Hepatocyte (in vitro differentiated cells): ENCODE measurements at regions not wholly inside any gene's neighbourhood (a gene's known extent, or its start where the extent isn't known, plus 50 kb on each side); places are given as distances from the start of the nearest gene placed in this dataset.

Source experiments
- DNase-seq: peaks from one replicate; pipeline ENCODE4 v3.0.0-alpha.2; 2016; ENCODE audit warnings: low spot score
- H2AFZ ChIP-seq: fragments of 200-600 bp; sonication (generic); 2 replicates; pipeline ENCODE4 v1.6.0; 2016; ENCODE audit warnings: antibody characterized with exemption, mild to moderate bottlenecking
- H3K27ac ChIP-seq: fragments of 200-600 bp; sonication (generic); 2 replicates; pipeline ENCODE4 v1.5.1; 2016; ENCODE audit warnings: mild to moderate bottlenecking
- H3K27me3 ChIP-seq: fragments of 200-600 bp; sonication (generic); 2 replicates; pipeline ENCODE4 v1.6.1; 2016
- H3K36me3 ChIP-seq: fragments of 200-600 bp; sonication (generic); replicated peaks from 2 replicates; pipeline ENCODE4 v1.5.1; 2016; ENCODE audit warnings: low read depth; ENCODE audit not compliant: insufficient read depth
- H3K4me1 ChIP-seq: fragments of 200-600 bp; sonication (generic); 2 replicates; pipeline ENCODE4 v1.5.1; 2016; ENCODE audit warnings: mild to moderate bottlenecking, moderate library complexity; ENCODE audit not compliant: insufficient read depth
- H3K4me2 ChIP-seq: fragments of 200-600 bp; sonication (generic); 2 replicates; pipeline ENCODE4 v1.6.0; 2016
- H3K4me3 ChIP-seq: fragments of 200-600 bp; sonication (generic); 2 replicates; pipeline ENCODE4 v1.5.1; 2016; ENCODE audit warnings: mild to moderate bottlenecking
- H3K79me2 ChIP-seq: fragments of 200-600 bp; sonication (generic); 2 replicates; pipeline ENCODE4 v1.6.0; 2017; ENCODE audit warnings: mild to moderate bottlenecking
- H3K9me2 ChIP-seq: fragments of 200-600 bp; sonication (generic); replicated peaks from 2 replicates; pipeline ENCODE4 v1.6.0; 2017; ENCODE audit warnings: mild to moderate bottlenecking; ENCODE audit not compliant: insufficient read depth
- H3K9me3 ChIP-seq: fragments of 200-600 bp; sonication (generic); 2 replicates; pipeline ENCODE4 v1.5.1; 2016; ENCODE audit warnings: low read depth, mild to moderate bottlenecking
- H4K20me1 ChIP-seq: fragments of 200-600 bp; sonication (generic); 2 replicates; pipeline ENCODE4 v1.6.0; 2016; ENCODE audit warnings: mild to moderate bottlenecking; ENCODE audit not compliant: insufficient read depth, poor library complexity, severe bottlenecking
- EZH2 ChIP-seq: fragments of 200-600 bp; sonication (generic); IDR thresholded peaks from 2 replicates; pipeline ENCODE4 v1.6.1; 2016; ENCODE audit warnings: antibody characterized with exemption, mild to moderate bottlenecking, borderline replicate concordance
- EZH2phosphoT487 ChIP-seq: fragments of 200-600 bp; sonication (generic); IDR thresholded peaks from one replicate; pipeline ENCODE4 v1.6.1; 2018; ENCODE audit warnings: antibody characterized with exemption, mild to moderate bottlenecking, low read depth, moderate library complexity; ENCODE audit not compliant: unreplicated experiment, severe bottlenecking
- WGBS: methylation state at CpG from one replicate; pipeline ENCODE4 v1.1.6; 2016; ENCODE audit warnings: low lambda C conversion rate; ENCODE audit errors: missing lambda C conversion rate; 5-methylcytosine and 5-hydroxymethylcytosine counted together
- TF ChIP-seq, protein P1 (sequence below): fragments of 200-600 bp; sonication (generic); IDR thresholded peaks from 2 replicates; pipeline ENCODE4 v1.5.1; 2016; ENCODE audit warnings: antibody characterized with exemption, mild to moderate bottlenecking; ENCODE audit not compliant: poor library complexity

DNA sequence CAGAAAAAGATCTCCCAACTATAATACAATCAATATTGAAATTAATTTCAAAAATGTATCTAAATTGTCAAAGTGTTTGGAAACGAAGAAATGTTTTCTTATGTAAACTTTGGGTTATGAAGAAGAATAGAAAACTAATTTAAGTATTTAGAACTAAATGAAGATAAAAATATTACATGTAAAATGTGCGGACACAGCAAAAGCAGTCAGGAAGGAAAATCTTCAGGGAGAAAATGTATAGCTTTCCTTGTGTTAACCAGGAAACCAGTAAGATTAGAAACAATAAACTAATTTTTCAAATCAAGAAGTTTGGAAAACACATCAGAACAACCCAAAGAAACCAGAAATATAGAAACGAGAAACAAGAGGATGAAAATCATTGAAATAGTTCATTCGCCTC is 466.5 kb downstream of the BRD1 start:
- TF ChIP-seq EZH2phosphoT487, result no peak
- TF ChIP-seq, protein P1, sequence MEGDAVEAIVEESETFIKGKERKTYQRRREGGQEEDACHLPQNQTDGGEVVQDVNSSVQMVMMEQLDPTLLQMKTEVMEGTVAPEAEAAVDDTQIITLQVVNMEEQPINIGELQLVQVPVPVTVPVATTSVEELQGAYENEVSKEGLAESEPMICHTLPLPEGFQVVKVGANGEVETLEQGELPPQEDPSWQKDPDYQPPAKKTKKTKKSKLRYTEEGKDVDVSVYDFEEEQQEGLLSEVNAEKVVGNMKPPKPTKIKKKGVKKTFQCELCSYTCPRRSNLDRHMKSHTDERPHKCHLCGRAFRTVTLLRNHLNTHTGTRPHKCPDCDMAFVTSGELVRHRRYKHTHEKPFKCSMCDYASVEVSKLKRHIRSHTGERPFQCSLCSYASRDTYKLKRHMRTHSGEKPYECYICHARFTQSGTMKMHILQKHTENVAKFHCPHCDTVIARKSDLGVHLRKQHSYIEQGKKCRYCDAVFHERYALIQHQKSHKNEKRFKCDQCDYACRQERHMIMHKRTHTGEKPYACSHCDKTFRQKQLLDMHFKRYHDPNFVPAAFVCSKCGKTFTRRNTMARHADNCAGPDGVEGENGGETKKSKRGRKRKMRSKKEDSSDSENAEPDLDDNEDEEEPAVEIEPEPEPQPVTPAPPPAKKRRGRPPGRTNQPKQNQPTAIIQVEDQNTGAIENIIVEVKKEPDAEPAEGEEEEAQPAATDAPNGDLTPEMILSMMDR, result no peak
- Histone ChIP-seq H3K9me3 (no peaks in the 10 kb centered on the region), H3K4me3 (no peak overlapping the region), H3K79me2 (no peaks in the 10 kb centered on the region), H3K27me3 (no peaks in the 10 kb centered on the region), H3K27ac (no peak overlapping the region), H4K20me1 (no peaks in the 10 kb centered on the region), H3K4me2 (no peak overlapping the region), H3K9me2 (no peaks in the 10 kb centered on the region), H2AFZ (no peak overlapping the region), H3K4me1 (peaks cover 4% of the 10 kb centered on the region), H3K36me3 (no peaks in the 10 kb centered on the region)
- 59% methylated on average over 4 of the region's 4 CpGs for WGBS
- no peak for DNase-seq

- no peak overlapping the region for H2AFZ ChIP-seq
- no peak overlapping the region for H3K4me2 ChIP-seq
- no peak for TF ChIP-seq EZH2
- no peak for TF ChIP-seq EZH2phosphoT487
- TF ChIP-seq, protein P1, result no peak
- no peak for DNase-seq
- H4K20me1 ChIP-seq, result no peaks in the 10 kb centered on the region
- H3K9me2 ChIP-seq, result no peaks in the 10 kb centered on the region
- no peaks in the 10 kb centered on the region for H3K9me3 ChIP-seq
- no peaks in the 10 kb centered on the region for H3K36me3 ChIP-seq
- no peaks in the 10 kb centered on the region for H3K27me3 ChIP-seq
- 74% methylated on average over 3 of the region's 3 CpGs for WGBS
- H3K27ac ChIP-seq, result no peak overlapping the region
- no peaks in the 10 kb centered on the region for H3K79me2 ChIP-seq
- no peak overlapping the region for H3K4me3 ChIP-seq
- peaks cover 4% of the 10 kb centered on the region for H3K4me1 ChIP-seq
These were observed 466.9 kb downstream of the BRD1 start for GRCh38 chr22:49360746-49361145.

DNA sequence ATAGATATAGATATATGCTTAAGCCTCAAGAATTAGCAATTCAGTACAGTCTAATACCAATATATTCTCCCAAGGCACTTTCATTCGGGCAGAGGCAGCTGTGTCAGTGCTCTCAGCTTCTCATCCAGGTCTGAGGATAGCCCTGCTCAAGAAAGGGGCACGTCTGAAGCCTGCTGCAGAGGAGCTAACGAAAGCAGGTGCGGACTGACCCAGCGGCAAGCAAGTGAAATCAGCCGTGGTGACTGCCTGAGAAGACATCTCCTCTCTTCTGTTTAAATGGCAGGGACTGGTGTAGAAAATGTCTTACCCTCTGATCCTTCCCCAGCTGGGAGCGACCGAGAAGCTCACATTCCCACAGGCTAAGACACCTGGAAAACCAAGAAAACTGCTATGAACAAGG is 468.6 kb downstream of the BRD1 start:
- TF ChIP-seq, protein P1, result no peak
- TF ChIP-seq EZH2phosphoT487 (no peak), EZH2 (no peak)
- no peaks in the 10 kb centered on the region for H4K20me1 ChIP-seq
- no peaks in the 10 kb centered on the region for H3K9me3 ChIP-seq
- H3K79me2 ChIP-seq, result no peaks in the 10 kb centered on the region
- DNase-seq, result no peak
- H3K36me3 ChIP-seq, result no peaks in the 10 kb centered on the region
- H2AFZ ChIP-seq, result no peak overlapping the region
- H3K9me2 ChIP-seq, result no peaks in the 10 kb centered on the region
- 76% methylated on average over 8 of the region's 8 CpGs for WGBS
- H3K4me3 ChIP-seq, result no peak overlapping the region
- H3K27me3 ChIP-seq, result no peaks in the 10 kb centered on the region
- no peak overlapping the region for H3K4me2 ChIP-seq
- peaks cover 4% of the 10 kb centered on the region for H3K4me1 ChIP-seq
- H3K27ac ChIP-seq, result no peak overlapping the region
